ENCODE measurements at regions not wholly inside any gene's neighbourhood (a gene's known extent, or its start where the extent isn't known, plus 50 kb on each side); places are given as distances from the start of the nearest gene placed in this dataset.

DNA sequence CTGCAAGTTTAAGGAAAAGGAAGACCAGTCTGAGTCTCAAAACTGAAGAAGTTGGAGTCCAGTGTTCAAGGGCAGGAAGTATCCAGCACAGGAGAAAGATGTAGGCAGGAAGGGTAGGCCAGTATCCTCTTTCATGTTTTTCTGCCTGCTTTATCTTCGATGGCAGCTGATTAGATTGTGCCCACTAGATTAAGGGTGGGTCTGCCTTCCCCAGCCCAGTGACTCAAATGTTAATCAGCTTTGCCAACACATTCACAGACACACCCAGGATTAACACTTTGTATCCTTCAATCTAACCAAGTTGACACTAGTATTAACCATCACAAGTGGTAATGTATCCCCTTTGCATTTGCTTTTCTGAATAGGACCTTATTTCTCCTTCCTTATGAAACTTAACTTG is 535.9 kb upstream of the FTMT start:
- Histone ChIP-seq H3K27ac (ENCODE audit: low read depth, low read length, severe bottlenecking) (no peak overlapping the region), H3K4me1 (ENCODE audit: control insufficient read depth, insufficient read depth, low read length, poor library complexity, severe bottlenecking) (no peaks in the 10 kb centered on the region), H3K36me3 (ENCODE audit: control insufficient read depth, insufficient read depth, low read length) (no peaks in the 10 kb centered on the region), H3K4me3 (ENCODE audit: extremely low read depth, insufficient read depth, low read length, poor library complexity, severe bottlenecking) (no peak overlapping the region), H3K9me3 (ENCODE audit: control insufficient read depth, low read length) (no peaks in the 10 kb centered on the region)
- 100% methylated on average over 1 of the region's 1 CpG; no CpG with 5 or more reads in 1 of the 2 experiments for WGBS, 2 experiments (ENCODE audit: insufficient coverage in 2 of 2)

DNA sequence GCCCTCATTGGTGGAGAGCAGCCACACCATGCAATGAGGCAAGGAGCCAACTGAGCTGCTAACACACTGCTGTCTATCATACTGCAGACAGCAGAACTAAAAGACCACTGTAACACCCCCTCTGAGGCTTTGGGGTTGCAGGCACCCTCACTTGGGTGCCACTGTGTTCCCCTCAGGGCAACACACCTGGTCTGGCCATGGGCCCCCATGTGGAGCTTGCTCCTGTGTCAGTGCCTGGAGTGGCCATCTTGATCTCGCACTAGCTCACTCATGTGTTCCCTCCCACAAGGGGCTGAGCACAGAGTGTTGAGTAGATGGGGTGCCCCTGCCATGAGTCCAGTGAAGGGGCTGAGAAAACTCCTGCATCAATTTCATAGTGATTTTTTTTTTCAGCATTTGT is 532.4 kb upstream of the FTMT start:
- H3K4me3 ChIP-seq (ENCODE audit: extremely low read depth, insufficient read depth, low read length, poor library complexity, severe bottlenecking): no peak overlapping the region
- H3K9me3 ChIP-seq (ENCODE audit: control insufficient read depth, low read length): no peaks in the 10 kb centered on the region
- H3K27ac ChIP-seq (ENCODE audit: low read depth, low read length, severe bottlenecking): no peak overlapping the region
- no peaks in the 10 kb centered on the region for H3K4me1 ChIP-seq (ENCODE audit: control insufficient read depth, insufficient read depth, low read length, poor library complexity, severe bottlenecking)
- no peaks in the 10 kb centered on the region for H3K36me3 ChIP-seq (ENCODE audit: control insufficient read depth, insufficient read depth, low read length)
- WGBS, 2 experiments (ENCODE audit: insufficient coverage in 2 of 2): 80% methylated on average over 1 of the region's 1 CpG; no CpG with 5 or more reads in 1 of the 2 experiments

DNA sequence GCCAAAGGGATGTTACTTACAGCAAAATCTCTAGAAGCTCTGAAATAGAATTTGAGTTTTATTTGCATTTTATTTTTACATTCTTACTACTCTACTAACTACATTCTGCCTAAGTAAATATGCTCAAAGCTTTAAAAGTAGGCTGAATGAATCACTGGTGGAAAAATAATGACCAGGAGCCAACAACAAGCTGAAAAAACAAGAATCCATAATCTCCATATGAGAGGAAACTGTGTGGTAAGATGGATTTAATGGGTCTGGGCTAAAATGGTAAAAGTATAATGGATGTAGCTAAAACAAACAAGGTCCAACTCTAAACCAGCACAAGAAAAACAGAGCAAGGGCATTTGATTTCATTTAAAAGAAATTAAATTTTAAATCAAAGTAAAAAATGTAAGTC is 525.8 kb upstream of the FTMT start:
- H3K27ac ChIP-seq (ENCODE audit: low read depth, low read length, severe bottlenecking): no peak overlapping the region
- no peak overlapping the region for H3K4me3 ChIP-seq (ENCODE audit: extremely low read depth, insufficient read depth, low read length, poor library complexity, severe bottlenecking)
- no peaks in the 10 kb centered on the region for H3K9me3 ChIP-seq (ENCODE audit: control insufficient read depth, low read length)
- no peaks in the 10 kb centered on the region for H3K36me3 ChIP-seq (ENCODE audit: control insufficient read depth, insufficient read depth, low read length)
- H3K4me1 ChIP-seq (ENCODE audit: control insufficient read depth, insufficient read depth, low read length, poor library complexity, severe bottlenecking): no peaks in the 10 kb centered on the region

DNA sequence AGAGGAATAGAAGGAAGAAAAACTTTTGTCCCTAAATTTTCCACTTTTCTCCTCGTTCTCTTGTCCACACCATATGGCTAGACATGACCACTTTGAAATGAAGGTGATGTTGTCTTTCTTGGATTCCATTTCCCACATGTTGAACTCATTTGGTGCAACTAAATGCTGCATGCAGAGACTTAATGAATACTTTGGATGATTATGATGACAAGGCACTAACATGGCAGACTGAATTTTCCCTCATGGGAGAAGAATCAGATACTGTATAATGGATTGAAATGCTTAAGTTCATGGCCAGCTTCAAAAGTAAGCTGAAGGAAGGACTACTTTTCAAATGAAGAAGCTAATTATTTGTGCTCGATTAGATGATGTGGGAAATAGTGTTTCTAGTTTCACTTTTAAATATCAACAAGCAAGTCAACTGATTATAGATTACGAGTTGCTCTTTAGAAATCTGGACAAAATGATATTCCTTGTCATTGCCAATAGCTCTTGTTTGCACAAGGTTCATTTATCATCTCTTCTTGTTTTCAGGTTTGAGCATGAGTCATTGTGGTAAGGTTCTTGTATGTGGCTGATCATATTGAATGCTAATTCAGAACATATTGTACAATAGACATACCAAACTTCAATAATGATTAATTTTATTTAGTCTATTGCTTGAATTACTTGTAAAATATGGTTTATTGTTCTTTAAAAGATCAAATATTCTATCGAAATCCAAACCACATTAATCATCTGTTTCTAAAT is 501.3 kb upstream of the FTMT start:
- Histone ChIP-seq H3K4me3 (ENCODE audit: extremely low read depth, insufficient read depth, low read length, poor library complexity, severe bottlenecking) (no peak overlapping the region), H3K36me3 (ENCODE audit: control insufficient read depth, insufficient read depth, low read length) (no peaks in the 10 kb centered on the region), H3K9me3 (ENCODE audit: control insufficient read depth, low read length) (no peaks in the 10 kb centered on the region), H3K27ac (ENCODE audit: low read depth, low read length, severe bottlenecking) (no peak overlapping the region), H3K4me1 (ENCODE audit: control insufficient read depth, insufficient read depth, low read length, poor library complexity, severe bottlenecking) (no peaks in the 10 kb centered on the region)
- WGBS, 2 experiments (ENCODE audit: insufficient coverage in 2 of 2): 80% methylated on average over 1 of the region's 4 CpGs; no CpG with 5 or more reads in 1 of the 2 experiments

DNA sequence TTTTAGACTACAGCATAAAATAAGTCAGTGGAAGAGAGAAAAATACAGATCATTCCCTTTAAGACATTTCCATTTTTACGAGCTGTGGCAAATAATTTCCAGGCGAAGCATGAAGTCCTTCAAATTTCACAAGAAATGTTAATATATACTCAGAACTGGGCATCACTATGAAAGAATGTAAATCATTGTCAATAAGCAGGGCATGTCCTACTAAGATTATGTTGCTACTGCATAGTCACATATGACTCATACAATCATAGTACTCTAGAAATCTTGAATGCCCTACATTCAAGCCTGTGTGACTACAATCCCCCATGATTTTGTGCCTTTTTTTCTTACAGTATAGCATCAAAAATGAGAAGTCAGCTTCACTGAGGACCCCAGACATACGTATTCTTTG is 485.2 kb upstream of the FTMT start:
- H3K4me3 ChIP-seq (ENCODE audit: extremely low read depth, insufficient read depth, low read length, poor library complexity, severe bottlenecking): no peak overlapping the region
- H3K27ac ChIP-seq (ENCODE audit: low read depth, low read length, severe bottlenecking): no peak overlapping the region
- WGBS, 2 experiments (ENCODE audit: insufficient coverage in 2 of 2): no CpG with 5 or more reads among the region's 3 CpGs
- no peaks in the 10 kb centered on the region for H3K36me3 ChIP-seq (ENCODE audit: control insufficient read depth, insufficient read depth, low read length)
- no peaks in the 10 kb centered on the region for H3K9me3 ChIP-seq (ENCODE audit: control insufficient read depth, low read length)
- no peaks in the 10 kb centered on the region for H3K4me1 ChIP-seq (ENCODE audit: control insufficient read depth, insufficient read depth, low read length, poor library complexity, severe bottlenecking)

DNA sequence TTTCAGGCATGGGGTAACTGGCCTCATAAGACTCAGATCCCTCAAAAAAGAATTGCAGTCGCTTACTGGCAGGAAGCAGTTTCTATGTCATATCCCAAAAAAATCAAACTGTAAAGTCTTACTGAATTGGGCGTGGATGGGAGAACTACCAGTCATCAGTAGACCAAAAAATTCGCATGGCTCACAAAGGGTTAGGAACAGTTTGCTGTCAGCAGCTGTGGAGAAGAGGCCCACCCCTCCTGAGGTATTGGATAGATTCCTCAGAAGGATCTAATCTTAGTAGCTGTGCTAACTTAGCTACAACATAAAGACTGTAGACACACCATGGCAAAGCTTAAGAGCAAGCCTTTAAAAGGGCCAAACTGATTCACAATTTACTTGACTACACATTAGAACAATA is 478.3 kb upstream of the FTMT start:
- Histone ChIP-seq H3K9me3 (ENCODE audit: control insufficient read depth, low read length) (no peaks in the 10 kb centered on the region), H3K4me1 (ENCODE audit: control insufficient read depth, insufficient read depth, low read length, poor library complexity, severe bottlenecking) (no peaks in the 10 kb centered on the region), H3K27ac (ENCODE audit: low read depth, low read length, severe bottlenecking) (no peak overlapping the region), H3K36me3 (ENCODE audit: control insufficient read depth, insufficient read depth, low read length) (no peaks in the 10 kb centered on the region), H3K4me3 (ENCODE audit: extremely low read depth, insufficient read depth, low read length, poor library complexity, severe bottlenecking) (no peak overlapping the region)
- WGBS, 2 experiments (ENCODE audit: insufficient coverage in 2 of 2): 60 to 71% methylated on average over 2 to 3 of the region's 3 CpGs

DNA sequence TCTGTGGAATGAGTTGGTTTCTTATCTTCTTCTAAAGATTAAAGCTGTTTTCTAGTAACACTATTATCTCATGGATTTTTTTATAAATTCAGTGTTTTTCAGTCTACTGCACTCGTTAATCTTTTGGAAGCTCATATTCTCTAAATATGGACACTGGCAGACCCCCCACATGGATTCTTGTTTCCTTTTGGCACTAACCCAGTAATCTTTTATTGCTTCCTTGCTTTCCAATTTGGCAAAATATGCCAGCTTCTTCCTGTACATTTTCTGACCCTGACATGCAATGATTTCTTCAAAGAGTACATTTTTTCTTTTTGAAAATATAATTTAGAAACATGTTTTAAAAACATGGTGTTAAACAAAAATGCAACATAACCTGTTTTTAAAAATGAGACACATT is 474.2 kb upstream of the FTMT start:
- Histone ChIP-seq H3K27ac (ENCODE audit: low read depth, low read length, severe bottlenecking) (no peak overlapping the region), H3K9me3 (ENCODE audit: control insufficient read depth, low read length) (no peaks in the 10 kb centered on the region), H3K36me3 (ENCODE audit: control insufficient read depth, insufficient read depth, low read length) (no peaks in the 10 kb centered on the region), H3K4me3 (ENCODE audit: extremely low read depth, insufficient read depth, low read length, poor library complexity, severe bottlenecking) (no peak overlapping the region), H3K4me1 (ENCODE audit: control insufficient read depth, insufficient read depth, low read length, poor library complexity, severe bottlenecking) (no peaks in the 10 kb centered on the region)
- 80 to 86% methylated on average over 1 of the region's 1 CpG for WGBS, 2 experiments (ENCODE audit: insufficient coverage in 2 of 2)

DNA sequence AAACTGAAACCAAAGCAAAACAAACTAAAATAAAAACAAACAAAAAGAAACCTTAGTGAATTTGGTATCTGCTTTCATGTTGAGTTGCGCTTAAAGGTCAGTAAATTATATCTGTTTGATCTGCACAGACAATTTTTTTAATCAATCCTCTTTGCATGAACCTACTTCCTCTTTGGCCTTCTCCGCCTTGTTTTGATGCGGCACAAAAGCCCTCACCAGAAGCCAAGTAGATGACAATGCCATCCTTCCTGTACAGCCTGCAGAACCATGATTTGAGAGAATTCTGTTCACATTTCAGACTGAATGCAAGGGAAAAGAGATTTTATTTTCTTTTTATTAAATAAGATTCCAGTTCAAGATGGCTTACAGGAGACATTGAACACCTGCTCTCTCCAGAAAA is 473.6 kb upstream of the FTMT start:
- 93 to 100% methylated on average over 2 of the region's 3 CpGs for WGBS, 2 experiments (ENCODE audit: insufficient coverage in 2 of 2)
- no peak overlapping the region for H3K4me3 ChIP-seq (ENCODE audit: extremely low read depth, insufficient read depth, low read length, poor library complexity, severe bottlenecking)

DNA sequence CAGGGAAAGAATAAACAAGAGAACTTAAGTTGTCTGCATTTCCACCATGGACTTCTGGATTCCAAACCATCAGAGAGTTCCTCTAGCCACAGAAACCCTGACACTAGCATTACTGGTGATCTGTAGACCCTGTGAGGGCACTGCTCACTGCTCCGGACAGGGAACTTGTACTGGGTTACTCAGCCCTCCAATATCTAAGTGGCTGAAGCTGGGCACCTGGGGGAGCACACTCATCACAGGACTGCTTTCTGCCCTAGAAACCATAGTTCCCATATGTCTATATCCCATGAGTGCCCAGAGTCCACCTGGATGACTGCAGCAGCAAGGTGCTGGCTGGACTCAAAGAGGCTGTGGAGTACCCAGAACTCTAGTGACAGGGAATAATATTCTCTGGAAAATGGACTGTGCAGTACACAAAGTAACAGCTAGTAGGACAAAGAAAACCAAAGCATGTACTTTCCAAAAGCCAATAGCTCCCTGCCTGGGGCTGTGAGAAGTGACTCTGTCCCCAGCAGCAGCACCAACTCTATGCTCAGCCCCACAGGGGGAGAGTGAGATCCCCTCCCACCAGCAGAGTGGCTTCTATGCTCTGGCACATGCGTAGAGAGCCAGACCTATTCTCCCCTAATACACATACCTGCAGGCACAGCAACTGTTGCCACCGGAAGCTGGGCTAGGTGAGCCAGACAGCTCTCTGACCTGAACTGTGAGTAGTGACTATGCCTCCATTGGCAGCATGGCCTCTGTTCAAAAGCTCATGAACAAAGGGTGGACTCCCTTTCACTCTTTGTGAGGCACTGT is 472.9 kb upstream of the FTMT start:
- H3K4me1 ChIP-seq (ENCODE audit: control insufficient read depth, insufficient read depth, low read length, poor library complexity, severe bottlenecking): no peaks in the 10 kb centered on the region
- H3K36me3 ChIP-seq (ENCODE audit: control insufficient read depth, insufficient read depth, low read length): no peaks in the 10 kb centered on the region
- WGBS, 2 experiments (ENCODE audit: insufficient coverage in 2 of 2): 83 to 84% methylated on average over 1 to 3 of the region's 3 CpGs
- H3K9me3 ChIP-seq (ENCODE audit: control insufficient read depth, low read length): no peaks in the 10 kb centered on the region
- H3K27ac ChIP-seq (ENCODE audit: low read depth, low read length, severe bottlenecking): no peak overlapping the region
- no peak overlapping the region for H3K4me3 ChIP-seq (ENCODE audit: extremely low read depth, insufficient read depth, low read length, poor library complexity, severe bottlenecking)

More for the DNA sequence above, 473.6 kb upstream of the FTMT start:
- H3K27ac ChIP-seq (ENCODE audit: low read depth, low read length, severe bottlenecking): no peak overlapping the region
- no peaks in the 10 kb centered on the region for H3K36me3 ChIP-seq (ENCODE audit: control insufficient read depth, insufficient read depth, low read length)
- H3K4me1 ChIP-seq (ENCODE audit: control insufficient read depth, insufficient read depth, low read length, poor library complexity, severe bottlenecking): no peaks in the 10 kb centered on the region
- no peaks in the 10 kb centered on the region for H3K9me3 ChIP-seq (ENCODE audit: control insufficient read depth, low read length)

DNA sequence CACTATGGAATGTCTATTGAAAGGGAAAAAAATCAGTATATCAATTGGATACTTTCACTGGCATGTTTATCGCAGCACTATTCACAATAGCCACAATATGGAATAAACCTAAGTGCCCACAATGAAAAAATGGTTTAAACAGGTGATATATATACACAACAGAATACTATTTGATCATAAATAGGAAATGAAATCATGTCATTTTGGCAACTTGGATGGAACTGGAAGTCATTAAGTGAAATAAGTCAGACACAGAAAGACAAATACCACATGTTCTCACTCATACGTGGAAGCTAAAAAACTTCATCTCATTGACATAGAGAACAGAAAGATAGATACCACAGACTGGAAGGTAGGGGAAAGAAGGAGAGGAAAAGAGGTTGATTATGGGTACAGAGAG is 471.6 kb upstream of the FTMT start:
- Histone ChIP-seq H3K4me3 (ENCODE audit: extremely low read depth, insufficient read depth, low read length, poor library complexity, severe bottlenecking) (no peak overlapping the region), H3K9me3 (ENCODE audit: control insufficient read depth, low read length) (no peaks in the 10 kb centered on the region), H3K27ac (ENCODE audit: low read depth, low read length, severe bottlenecking) (no peak overlapping the region), H3K4me1 (ENCODE audit: control insufficient read depth, insufficient read depth, low read length, poor library complexity, severe bottlenecking) (no peaks in the 10 kb centered on the region), H3K36me3 (ENCODE audit: control insufficient read depth, insufficient read depth, low read length) (no peaks in the 10 kb centered on the region)
- WGBS, 2 experiments (ENCODE audit: insufficient coverage in 2 of 2): no CpG with 5 or more reads among the region's 2 CpGs

DNA sequence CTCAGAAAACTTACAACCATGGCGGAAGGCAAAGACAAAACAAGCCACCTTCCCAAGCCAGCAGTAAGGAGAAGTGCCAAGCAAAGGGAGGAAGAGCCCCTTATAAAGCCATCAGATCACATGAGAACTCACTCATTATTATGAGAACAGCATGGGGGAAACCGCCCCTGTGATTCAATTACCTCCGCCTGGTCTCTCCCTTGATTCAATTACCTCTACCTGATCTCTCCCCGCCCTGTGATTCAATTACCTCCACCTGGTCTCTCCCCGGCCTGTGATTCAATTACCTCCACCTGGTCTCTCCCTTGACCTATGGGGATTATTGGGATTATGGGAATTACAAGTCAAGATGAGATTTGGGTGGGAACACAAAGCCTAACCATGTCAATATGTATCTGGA is 467.3 kb upstream of the FTMT start:
- H3K36me3 ChIP-seq (ENCODE audit: control insufficient read depth, insufficient read depth, low read length): no peaks in the 10 kb centered on the region
- H3K4me1 ChIP-seq (ENCODE audit: control insufficient read depth, insufficient read depth, low read length, poor library complexity, severe bottlenecking): no peaks in the 10 kb centered on the region
- no peak overlapping the region for H3K27ac ChIP-seq (ENCODE audit: low read depth, low read length, severe bottlenecking)
- 100% methylated on average over 2 of the region's 5 CpGs; no CpG with 5 or more reads in 1 of the 2 experiments for WGBS, 2 experiments (ENCODE audit: insufficient coverage in 2 of 2)
- no peaks in the 10 kb centered on the region for H3K9me3 ChIP-seq (ENCODE audit: control insufficient read depth, low read length)
- no peak overlapping the region for H3K4me3 ChIP-seq (ENCODE audit: extremely low read depth, insufficient read depth, low read length, poor library complexity, severe bottlenecking)
